ENCODE measurements at regions not wholly inside any gene's neighbourhood (a gene's known extent, or its start where the extent isn't known, plus 50 kb on each side); places are given as distances from the start of the nearest gene placed in this dataset.

DNA sequence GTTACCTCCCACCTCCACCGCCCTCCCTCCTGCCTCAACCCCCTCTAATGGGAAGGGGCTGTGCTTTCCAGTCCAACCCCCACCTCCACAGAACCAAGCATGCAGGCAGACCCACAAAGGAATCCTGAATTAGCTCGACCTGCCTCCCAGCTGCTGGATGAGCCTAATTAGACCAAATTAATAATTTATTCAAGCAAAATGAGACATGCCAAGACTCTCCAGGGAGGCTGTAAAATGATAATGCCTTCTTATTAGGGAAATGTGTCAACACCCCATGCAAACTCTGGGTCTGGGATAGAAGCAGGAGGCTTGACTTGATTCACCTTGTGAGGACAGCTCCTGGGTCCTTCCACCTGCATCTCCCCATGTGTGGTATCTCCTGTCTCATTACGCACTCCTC lies 59.4 kb upstream of the HMGXB4 start:
- Histone ChIP-seq H3K36me3 (ENCODE audit: insufficient read depth, low read length) (no peaks in the 10 kb centered on the region), H3K9me3 (ENCODE audit: control insufficient read depth in 1 of 2, insufficient read depth in 1 of 2, low read length in 2 of 2) (no peaks in the 10 kb centered on the region), H3K27ac (ENCODE audit: low read depth in 1 of 2, low read length in 2 of 2) (no peak overlapping the region), H3K27me3 (ENCODE audit: control insufficient read depth in 1 of 2, insufficient read depth in 2 of 2, low read length in 2 of 2) (peaks cover 10 to 22% of the 10 kb centered on the region in 2 experiments), H3K4me1 (ENCODE audit: insufficient read depth, low read length) (no peaks in the 10 kb centered on the region), H3K4me3 (ENCODE audit: low read length) (no peak overlapping the region)
- TF ChIP-seq, protein P1, sequence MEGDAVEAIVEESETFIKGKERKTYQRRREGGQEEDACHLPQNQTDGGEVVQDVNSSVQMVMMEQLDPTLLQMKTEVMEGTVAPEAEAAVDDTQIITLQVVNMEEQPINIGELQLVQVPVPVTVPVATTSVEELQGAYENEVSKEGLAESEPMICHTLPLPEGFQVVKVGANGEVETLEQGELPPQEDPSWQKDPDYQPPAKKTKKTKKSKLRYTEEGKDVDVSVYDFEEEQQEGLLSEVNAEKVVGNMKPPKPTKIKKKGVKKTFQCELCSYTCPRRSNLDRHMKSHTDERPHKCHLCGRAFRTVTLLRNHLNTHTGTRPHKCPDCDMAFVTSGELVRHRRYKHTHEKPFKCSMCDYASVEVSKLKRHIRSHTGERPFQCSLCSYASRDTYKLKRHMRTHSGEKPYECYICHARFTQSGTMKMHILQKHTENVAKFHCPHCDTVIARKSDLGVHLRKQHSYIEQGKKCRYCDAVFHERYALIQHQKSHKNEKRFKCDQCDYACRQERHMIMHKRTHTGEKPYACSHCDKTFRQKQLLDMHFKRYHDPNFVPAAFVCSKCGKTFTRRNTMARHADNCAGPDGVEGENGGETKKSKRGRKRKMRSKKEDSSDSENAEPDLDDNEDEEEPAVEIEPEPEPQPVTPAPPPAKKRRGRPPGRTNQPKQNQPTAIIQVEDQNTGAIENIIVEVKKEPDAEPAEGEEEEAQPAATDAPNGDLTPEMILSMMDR (IDR thresholded peaks at IDR 0.05) = no peak
- intact Hi-C loops (cut with DNase I, micrococcal nuclease) = no loop called here
- no peaks in the 10 kb centered on the region for H3K36me3 Mint-ChIP-seq (ENCODE audit: low read depth)
- no peaks in the 10 kb centered on the region for H3K4me1 Mint-ChIP-seq (ENCODE audit: low read depth)
- POLR2A ChIA-PET = no interaction called here
- CTCF ChIA-PET = no interaction called here
- ATAC-seq (ENCODE audit: poor library complexity) (no peak), DNase-seq (no peak)
- no peak overlapping the region for H3K27ac Mint-ChIP-seq
- H3K27me3 Mint-ChIP-seq = peaks cover 41% of the 10 kb centered on the region
- H3K9me3 Mint-ChIP-seq = no peaks in the 10 kb centered on the region
- no peak overlapping the region for H3K4me3 Mint-ChIP-seq

DNA sequence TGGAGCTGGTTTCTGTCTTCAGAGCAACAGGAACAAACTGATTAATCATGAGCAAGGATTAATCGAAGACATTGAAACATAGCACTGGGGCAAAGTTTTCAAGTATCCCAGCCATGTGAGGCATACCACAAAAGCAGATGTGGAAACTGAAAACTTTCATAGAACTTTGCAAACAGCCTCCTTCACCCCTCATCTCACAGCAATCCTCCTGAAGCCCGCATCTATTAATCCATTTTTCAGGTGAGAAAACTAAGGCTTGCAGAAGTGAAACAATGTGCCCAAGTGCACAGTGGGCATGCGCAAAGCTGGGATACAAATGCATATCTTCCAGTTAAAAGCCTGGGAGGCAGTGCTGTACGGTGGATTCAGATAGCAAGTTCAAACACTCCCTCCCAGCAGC lies 58.6 kb upstream of the HMGXB4 start:
- Mint-ChIP-seq H3K27me3 (peaks cover 41% of the 10 kb centered on the region), H3K4me3 (no peak overlapping the region), H3K4me1 (ENCODE audit: low read depth) (no peaks in the 10 kb centered on the region), H3K9me3 (no peaks in the 10 kb centered on the region), H3K27ac (no peak overlapping the region), H3K36me3 (ENCODE audit: low read depth) (no peaks in the 10 kb centered on the region)
- H3K4me1 ChIP-seq (ENCODE audit: insufficient read depth, low read length) = no peaks in the 10 kb centered on the region
- TF ChIP-seq, protein P1 (IDR thresholded peaks at IDR 0.05) = no peak
- DNase-seq (no peak), ATAC-seq (ENCODE audit: poor library complexity) (no peak)
- H3K9me3 ChIP-seq (ENCODE audit: control insufficient read depth in 1 of 2, insufficient read depth in 1 of 2, low read length in 2 of 2) = no peaks in the 10 kb centered on the region
- ChIA-PET CTCF (no interaction called here), POLR2A (no interaction called here)
- no peaks in the 10 kb centered on the region for H3K36me3 ChIP-seq (ENCODE audit: insufficient read depth, low read length)
- H3K4me3 ChIP-seq (ENCODE audit: low read length) = no peak overlapping the region
- no peak overlapping the region for H3K27ac ChIP-seq (ENCODE audit: low read depth in 1 of 2, low read length in 2 of 2)
- intact Hi-C loops (cut with DNase I, micrococcal nuclease) = no loop called here
- peaks cover 10 to 22% of the 10 kb centered on the region in 2 experiments for H3K27me3 ChIP-seq (ENCODE audit: control insufficient read depth in 1 of 2, insufficient read depth in 2 of 2, low read length in 2 of 2)

DNA sequence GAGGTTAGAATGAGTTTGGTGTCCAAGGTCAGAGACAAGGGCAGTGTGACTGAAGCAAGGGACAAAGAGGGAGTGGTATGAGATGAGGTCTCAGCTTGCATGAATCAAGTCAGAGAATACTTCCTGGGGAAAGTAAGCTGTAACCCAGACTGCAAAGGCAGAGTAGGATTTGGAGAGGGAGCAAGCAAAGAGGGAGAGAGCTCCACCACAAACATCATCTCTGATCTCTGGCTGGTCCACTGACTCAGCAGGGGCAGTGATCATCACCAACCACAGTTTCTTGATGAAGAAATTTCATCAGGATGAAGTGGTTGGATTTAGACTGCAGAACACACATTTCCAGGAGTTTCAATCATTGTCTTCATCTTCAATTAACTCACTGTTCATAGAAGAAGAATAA lies 54.9 kb upstream of the HMGXB4 start:
- H3K4me3 Mint-ChIP-seq = no peak overlapping the region
- ATAC-seq (ENCODE audit: poor library complexity) = no peak
- H3K27ac Mint-ChIP-seq = no peak overlapping the region
- ChIA-PET CTCF (no interaction called here), POLR2A (no interaction called here)
- no peaks in the 10 kb centered on the region for H3K4me1 Mint-ChIP-seq (ENCODE audit: low read depth)
- H3K4me3 ChIP-seq (ENCODE audit: low read length) = no peak overlapping the region
- intact Hi-C loops (cut with DNase I, micrococcal nuclease) = no loop called here
- peaks cover 44% of the 10 kb centered on the region for H3K27me3 Mint-ChIP-seq
- peaks cover 10 to 16% of the 10 kb centered on the region in 2 experiments for H3K27me3 ChIP-seq (ENCODE audit: control insufficient read depth in 1 of 2, insufficient read depth in 2 of 2, low read length in 2 of 2)
- no peaks in the 10 kb centered on the region for H3K4me1 ChIP-seq (ENCODE audit: insufficient read depth, low read length)
- no peaks in the 10 kb centered on the region for H3K9me3 Mint-ChIP-seq
- no peak overlapping the region for H3K27ac ChIP-seq (ENCODE audit: low read depth in 1 of 2, low read length in 2 of 2)
- H3K36me3 ChIP-seq (ENCODE audit: insufficient read depth, low read length) = no peaks in the 10 kb centered on the region
- TF ChIP-seq, protein P1 (IDR thresholded peaks at IDR 0.05) = no peak
- no peak for DNase-seq
- no peaks in the 10 kb centered on the region for H3K9me3 ChIP-seq (ENCODE audit: control insufficient read depth in 1 of 2, insufficient read depth in 1 of 2, low read length in 2 of 2)
- no peaks in the 10 kb centered on the region for H3K36me3 Mint-ChIP-seq (ENCODE audit: low read depth)

Data from CD4-positive, alpha-beta T cell (primary cell).